Ramos (cell line): ENCODE measurements at regions not wholly inside any gene's neighbourhood (a gene's known extent, or its start where the extent isn't known, plus 50 kb on each side); places are given as distances from the start of the nearest gene placed in this dataset.
"Not testable (repeated sequence)": the region's sequence is repeated elsewhere in the genome, so short reads cannot be mapped to it uniquely, and the experiment has no call there.

Experiments
- in situ Hi-C: fragments of 300-500 bp; cut with MboI; formaldehyde crosslinking; loops from one replicate; pipeline ENCODE4 v1.14.3; 2022; ENCODE audit warnings: low sequenced_read_pairs; ENCODE audit not compliant: unreplicated experiment

- in situ Hi-C loops = no loop called here
Observed at GRCh38 chr10:3340127-3340730, 167.6 kb upstream of the PITRM1 start.

DNA sequence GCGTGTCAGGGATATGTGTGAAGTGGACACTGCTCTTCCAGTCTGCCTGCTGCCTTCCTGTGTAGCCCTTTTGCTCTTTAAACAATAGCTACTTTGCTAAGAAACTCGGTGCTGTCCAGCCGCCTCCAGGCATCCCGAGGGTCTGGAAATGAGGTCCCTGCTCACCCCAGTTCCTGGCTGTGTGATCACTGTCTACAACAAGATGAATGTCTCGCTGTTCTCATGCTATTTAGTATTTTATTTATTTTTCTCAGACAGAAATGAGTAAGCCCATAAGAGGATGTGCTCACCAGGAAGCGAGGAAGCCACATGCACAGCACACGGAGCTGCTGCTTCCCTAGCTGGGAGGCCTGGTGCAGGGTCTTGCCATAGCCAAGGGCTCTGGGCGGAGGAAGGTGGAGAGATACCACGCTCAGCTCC is 167.0 kb upstream of the PITRM1 start:
- in situ Hi-C loops = no loop called here

DNA sequence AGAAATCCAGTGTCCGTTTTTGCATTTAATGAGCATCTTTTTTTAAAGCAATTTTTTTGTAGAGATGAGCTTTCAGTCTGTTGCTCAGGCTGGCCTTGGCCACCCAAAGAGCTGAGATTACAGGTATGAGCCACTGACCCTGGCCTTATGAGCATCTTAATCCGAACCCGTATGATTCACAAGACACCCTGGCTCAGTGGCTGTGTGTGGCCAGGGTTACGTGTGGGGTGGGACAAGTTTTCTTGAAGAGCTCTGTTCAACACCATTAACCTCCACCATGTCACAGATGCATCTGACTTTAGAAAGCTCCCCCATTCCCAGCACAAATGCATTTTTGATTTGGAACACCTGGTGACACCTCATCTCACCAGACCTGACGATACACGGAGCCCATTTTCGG is 166.5 kb upstream of the PITRM1 start:
- in situ Hi-C loops = no loop called here

- in situ Hi-C loops = no loop called here
Observed at GRCh38 chr10:3337741-3338140, 165.2 kb upstream of the PITRM1 start.

DNA sequence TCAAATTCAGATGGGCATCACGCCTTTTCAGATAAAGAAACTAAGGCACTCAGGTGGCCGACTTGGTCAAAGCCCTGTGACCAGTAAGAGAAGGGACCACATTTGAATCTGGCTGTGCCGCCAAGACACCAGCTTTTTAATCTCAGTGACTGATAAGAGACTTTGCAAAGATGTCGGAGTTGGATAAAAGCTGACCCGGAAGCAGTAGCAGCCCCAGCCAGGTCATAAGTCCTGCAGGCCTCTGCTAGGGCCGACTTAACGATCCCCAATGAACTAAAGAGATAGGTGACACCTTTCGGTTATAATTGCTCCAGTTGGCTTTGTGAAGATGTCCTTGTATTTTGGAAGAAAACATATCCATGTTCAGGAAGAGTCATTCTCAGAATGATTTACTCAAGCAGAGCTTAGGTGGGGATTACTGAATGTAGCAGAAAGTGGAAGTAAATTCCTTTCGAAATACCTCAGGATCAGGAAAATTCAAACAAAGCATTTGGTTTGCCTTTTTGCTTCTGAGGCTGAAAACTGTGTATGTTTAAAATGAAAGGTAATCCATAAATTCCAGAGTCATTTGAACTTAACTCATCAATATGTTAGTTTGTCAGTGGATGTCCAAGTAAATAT is 164.2 kb upstream of the PITRM1 start:
- in situ Hi-C loops = no loop called here

DNA sequence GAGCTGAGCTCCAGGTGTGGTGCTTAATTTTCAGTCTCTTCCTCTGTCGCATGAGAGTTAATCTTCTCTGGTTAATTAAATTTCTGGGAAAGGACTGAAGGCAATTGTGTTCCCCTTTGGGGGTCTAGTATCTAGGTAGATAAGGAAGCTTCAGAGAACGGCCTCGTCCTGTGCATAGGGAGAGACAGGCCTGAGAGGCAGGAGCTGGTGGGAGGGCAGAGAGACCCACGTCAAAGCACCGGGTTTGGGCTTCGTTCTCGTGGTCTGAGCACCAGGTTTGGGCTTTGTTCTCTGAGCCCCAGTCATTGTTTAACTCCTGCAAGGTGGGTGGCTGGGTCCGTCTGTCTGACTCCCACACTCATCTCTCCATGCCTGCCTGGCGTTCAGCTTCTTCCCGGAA is 160.8 kb upstream of the PITRM1 start:
- in situ Hi-C loops = no loop called here

GRCh38 chr10:3331690-3332230 is 159.2 kb upstream of the PITRM1 start:
- in situ Hi-C loops = no loop called here

DNA sequence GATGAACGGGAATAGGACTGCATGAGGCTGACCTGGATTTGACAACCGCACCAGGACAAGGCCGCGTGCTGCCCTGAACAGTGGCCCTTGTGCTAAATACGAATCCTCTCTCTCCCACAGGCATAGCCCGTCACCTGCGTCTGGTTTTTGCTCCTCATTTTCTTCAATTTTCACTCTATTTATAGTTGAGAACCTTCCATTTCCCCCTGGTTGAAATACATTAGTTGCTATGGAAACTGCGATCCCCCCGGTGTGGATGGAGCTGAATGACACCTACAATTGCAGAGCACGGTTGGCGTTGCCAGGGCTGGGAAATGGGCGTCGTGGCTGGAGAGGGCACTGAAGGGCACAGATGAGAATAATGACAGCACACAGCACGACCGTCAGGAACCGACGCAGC is 158.6 kb upstream of the PITRM1 start:
- in situ Hi-C loops = no loop called here

GRCh38 chr10:3330663-3331062 is 158.1 kb upstream of the PITRM1 start:
- in situ Hi-C loops = no loop called here

GRCh38 chr10:3325954-3326750 is 153.6 kb upstream of the PITRM1 start:
- in situ Hi-C loops = no loop called here

GRCh38 chr10:3324612-3325038 is 152.0 kb upstream of the PITRM1 start:
- in situ Hi-C loops = no loop called here

DNA sequence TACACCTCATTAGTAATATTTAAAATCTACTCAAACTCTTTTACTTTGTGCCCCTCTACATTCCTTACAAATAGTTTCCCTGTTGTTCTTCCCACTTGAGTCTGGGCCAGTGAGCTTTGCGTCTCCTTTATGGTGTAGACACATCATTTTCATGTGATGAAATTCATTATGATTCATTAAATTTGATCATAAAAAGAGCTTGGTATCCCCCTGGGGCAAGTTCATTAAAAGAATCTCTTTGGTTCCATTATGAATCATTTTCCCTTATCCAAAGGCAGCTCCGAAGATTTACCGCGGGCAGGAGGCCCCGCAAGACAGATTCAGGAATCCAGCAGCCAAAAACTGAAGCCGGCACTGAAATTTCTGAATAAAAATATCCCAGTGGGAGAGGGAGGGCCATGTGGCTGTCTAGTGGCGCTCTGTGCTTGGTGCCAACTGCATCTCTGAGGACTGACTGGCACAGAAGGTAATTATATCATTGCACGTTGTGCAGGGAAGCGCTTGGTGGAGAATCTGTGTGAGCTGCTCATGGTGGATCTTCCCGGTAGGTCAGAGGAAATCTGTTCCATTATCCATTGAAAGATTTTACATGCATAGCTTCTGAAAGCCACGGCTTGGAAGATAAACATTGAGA is 151.4 kb upstream of the PITRM1 start:
- in situ Hi-C loops = no loop called here

GRCh38 chr10:3321123-3321522 is 148.5 kb upstream of the PITRM1 start:
- in situ Hi-C loops = no loop called here

DNA sequence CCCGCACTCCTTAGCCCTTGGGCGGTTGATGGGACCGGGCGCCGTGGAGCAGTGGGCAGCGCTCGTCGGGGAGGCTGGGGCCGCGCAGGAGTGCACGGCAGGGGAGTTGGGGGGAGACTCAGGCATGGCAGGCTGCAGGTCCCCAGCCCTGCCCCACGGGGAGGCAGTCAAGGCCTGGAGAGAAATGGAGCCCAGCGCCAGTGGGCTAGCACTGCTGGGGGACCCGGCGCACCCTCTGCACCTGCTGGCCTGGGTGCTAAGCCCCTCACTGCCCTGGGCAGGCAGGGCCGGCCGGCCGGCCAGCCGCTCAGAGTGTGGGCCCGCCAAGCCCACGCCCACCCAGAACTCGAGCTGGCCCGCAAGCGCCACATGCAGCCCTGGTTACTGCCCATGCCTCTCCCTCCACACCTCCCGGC is 147.2 kb upstream of the PITRM1 start:
- in situ Hi-C loops = no loop called here

DNA sequence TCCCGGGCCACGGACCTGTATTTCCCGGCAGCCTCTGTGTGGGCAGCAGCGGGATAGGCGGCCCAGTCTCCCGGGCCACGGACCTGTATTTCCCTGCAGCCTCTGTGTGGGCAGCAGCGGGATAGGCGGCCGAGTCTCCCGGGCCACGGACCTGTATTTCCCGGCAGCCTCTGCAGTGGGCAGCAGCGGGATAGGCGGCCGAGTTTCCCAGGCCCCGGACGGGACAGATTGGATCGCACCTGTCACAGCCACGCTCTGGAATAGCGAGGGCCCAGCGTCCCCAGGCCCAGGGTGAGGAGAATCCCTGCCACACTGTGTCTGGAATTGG is 145.9 kb upstream of the PITRM1 start:
- in situ Hi-C loops = not testable (repeated sequence)

- in situ Hi-C loops = not testable (repeated sequence)
Observed at GRCh38 chr10:3317553-3318479, 145.2 kb upstream of the PITRM1 start.

DNA sequence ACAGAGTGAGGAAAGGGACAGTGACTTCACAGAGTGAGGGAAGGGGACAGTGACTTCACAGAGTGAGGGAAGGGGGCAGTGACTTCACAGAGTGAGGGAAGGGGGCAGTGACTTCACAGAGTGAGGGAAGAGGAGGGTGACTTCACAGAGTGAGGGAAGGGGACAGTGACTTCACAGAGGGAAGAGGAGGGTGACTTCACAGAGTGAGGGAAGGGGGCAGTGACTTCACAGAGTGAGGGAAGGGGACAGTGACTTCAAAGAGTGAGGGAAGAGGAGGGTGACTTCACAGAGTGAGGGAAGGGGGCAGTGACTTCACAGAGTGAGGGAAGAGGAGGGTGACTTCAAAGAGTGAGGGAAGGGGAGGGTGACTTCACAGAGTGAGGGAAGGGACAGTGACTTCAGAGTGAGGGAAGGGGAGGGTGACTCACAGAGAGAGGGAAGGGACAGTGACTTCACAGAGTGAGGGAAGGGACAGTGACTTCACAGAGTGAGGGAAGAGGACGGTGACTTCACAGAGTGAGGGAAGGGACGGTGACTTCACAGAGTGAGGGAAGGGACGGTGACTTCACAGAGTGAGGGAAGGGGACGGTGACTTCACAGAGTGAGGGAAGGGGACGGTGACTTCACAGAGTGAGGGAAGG is 142.0 kb upstream of the PITRM1 start:
- in situ Hi-C loops = not testable (repeated sequence)

DNA sequence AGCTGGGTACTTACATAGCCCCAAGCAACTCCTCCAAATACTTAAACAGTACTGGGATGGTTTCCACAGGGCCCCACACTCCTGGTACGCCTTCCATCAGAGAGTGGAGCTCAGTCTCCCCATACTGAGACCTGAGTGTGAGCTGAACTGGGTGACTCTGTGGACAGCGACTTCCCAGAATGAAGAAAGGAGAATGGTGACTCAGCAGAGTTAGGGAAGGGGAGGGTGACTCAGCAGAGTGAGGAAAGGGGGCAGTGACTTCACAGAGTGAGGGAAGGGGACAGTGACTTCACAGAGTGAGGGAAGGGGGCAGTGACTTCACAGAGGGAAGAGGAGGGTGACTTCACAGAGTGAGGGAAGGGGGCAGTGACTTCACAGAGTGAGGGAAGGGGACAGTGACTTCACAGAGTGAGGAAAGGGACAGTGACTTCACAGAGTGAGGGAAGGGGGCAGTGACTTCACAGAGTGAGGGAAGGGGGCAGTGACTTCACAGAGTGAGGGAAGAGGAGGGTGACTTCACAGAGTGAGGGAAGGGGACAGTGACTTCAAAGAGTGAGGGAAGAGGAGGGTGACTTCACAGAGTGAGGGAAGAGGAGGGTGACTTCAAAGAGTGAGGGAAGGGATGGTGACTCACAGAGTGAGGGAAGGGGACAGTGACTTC is 141.3 kb upstream of the PITRM1 start:
- in situ Hi-C loops = not testable (repeated sequence)

DNA sequence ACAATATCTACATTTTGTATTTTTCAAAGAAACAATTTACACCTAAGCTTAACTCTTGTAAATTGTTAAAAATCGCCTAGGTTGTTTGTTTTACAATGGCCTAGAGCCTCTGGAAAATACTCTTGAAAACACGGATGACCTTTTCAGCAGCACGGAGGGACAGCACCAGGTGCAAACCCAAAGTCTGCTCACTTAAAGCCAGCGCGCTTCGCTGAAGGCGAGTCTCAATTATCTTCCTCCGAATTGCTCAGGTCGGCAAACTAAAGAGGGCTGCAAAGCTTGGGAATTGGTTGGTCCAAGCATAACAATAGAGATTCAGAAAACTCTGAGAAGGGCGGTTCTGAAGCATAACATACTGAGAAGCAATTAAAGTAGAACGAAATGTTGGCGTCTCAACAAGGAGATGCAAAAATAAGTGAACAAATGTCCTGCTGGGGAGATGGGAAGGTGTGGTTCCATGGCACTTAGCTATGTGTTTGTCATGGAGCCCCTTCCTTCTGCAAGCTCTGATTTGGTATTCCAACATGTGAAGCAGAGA is 139.9 kb upstream of the PITRM1 start:
- in situ Hi-C loops = no loop called here
